HG03439 (cell line): ENCODE measurements at regions not wholly inside any gene's neighbourhood (a gene's known extent, or its start where the extent isn't known, plus 50 kb on each side); places are given as distances from the start of the nearest gene placed in this dataset.
A peak's percentile ranks its signal among the peaks of the same experiment; 100 is the strongest.
"Not testable (repeated sequence)": the region's sequence is repeated elsewhere in the genome, so short reads cannot be mapped to it uniquely, and the experiment has no call there.

Source experiments
- ATAC-seq: cut with Tn5 transposase; IDR thresholded peaks from one replicate; pipeline ENCODE4 v1.9.1; 2021; ENCODE audit warnings: mild to moderate bottlenecking, moderate library complexity; ENCODE audit not compliant: unreplicated experiment

DNA sequence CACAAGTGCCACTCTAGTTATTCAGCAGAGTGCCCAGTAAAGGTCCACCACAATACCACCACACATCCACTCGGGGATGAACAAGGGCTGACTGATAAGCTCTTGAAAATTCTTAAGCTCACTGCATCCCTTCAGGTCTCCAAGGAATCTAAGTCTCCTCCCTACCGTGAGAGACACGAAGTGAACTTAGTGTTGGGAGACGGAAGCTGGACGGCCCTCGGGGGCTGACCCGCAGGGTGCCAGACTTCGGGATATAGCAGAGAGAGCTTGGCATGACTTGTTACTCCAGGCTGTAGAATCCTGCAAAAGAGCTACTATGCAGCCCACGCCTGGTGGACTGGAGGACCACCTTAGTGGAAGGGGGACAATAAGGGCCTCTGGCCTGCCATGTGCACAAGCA, 75.1 kb downstream of the LYZL1 start:
- ATAC-seq: not testable (repeated sequence)

DNA sequence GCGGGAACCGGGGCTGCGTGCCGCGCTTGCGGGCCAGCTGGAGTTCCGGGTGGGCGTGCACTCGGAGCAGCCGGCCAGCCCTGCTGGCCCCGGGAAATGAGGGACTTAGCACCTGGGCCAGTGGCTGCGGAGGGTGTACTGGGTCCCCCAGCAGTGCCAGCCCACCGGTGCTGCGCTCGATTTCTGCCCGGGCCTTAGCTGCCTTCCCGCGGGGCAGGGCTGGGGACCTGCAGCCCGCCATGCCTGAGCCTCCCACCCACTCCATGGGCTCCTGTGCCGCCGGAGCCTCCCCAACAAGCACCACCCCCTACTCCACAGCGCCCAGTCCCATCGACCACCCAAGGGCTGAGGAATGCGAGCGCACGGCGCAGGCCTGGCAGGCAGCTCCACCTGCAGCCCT, 77.3 kb downstream of the LYZL1 start:
- ATAC-seq: not testable (repeated sequence)

DNA sequence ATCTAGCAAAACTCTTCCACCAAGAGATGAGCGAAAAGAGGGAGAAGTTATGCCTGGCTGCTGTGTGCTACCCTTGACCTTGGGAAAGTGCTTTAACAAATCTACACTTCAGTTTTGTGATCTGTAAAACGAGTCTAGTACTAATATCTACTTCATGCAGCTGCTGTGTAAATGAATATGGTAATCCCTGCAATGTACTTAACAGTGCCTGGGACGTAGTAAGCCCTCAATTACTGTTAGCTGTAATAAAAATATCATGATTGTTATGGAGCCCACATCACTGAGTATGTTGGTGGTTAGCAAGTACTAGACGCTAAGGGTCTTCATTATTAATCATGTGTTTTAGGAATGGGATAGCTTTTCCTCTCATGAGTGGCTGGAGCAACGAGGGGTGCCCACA, 80.5 kb downstream of the LYZL1 start:
- ATAC-seq: no peak

DNA sequence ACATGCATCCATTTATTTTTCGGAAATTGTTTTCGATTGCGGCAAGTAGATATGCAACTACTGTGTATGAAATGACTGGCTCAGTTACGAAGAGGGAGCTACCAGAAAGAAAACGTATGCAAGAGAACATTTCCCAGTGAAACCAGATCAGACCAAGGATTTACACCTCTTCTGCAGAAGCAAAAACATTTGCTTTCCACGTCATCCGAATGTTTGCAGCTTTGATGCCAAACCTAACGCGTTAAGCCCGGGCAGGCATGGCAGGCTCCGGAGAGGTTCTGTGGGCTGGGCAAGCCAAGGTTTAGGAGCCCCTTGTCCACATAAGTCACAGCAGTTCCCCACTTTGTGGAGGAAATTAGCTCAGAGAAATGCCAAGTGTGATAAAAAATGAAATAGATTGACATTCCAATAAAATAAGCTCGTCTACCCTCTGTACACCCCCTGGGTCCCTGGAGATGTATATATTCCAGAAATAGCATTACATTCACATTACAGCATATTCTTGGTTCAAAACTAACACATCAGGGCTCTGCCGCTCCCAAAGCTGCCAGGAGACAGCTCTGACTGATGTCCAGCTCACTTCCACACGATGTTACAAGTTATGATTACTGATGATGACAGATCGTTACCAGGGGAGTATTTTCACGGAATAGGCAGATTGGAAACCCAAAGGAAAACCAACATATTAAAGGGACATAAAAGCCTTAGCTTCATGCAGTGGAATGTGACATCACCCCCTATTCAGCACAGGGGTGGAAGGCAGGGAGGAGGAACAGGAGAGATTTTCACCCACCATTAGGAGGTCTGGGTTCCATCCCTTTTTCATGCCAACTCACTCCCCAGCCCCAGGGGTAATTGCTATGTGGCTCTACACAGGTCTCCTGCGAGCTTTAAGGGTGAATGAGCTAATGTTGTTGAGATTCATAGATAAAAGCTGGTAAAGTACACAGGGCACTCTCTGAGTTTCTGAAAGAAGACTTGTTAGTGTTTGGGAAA, 81.5 kb downstream of the LYZL1 start:
- ATAC-seq: no peak

DNA sequence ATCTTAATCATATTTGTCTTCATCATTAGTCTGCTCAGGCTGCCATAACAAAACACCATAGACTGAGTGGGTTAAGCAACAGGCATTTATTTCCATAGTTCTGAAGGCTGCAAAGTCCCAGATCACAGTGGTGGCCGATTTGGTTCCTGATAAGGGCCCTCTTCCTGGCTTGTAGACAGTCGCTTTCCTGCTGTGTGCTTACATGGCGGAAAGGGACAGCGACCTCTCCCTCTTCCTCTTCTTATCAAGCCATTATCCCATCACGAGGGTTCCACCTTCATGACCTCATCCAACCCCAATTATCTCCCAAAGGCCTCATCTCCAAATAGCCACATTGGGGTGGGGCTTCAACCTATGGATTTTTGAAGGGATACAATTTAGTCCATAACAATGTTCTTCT, 84.0 kb downstream of the LYZL1 start:
- ATAC-seq: no peak

DNA sequence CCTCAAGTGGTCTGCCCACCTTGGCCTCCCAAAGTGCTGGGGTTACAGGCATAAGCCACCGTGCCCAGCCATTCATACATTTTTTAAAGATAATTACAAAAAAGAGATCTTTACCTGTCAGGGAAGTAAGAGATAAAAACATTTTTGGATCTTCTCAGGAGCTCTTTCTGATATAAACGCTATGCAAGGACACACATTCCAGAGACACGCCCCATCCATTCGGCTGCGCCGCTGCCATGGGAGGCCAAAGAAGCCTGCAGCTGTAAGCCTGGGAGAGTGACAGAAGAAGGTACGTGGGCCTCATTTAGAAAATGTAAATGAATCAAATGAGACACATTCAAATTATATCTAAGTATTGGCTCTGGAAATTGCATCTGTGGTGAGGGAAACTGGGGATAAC, 85.3 kb downstream of the LYZL1 start:
- ATAC-seq: no peak

DNA sequence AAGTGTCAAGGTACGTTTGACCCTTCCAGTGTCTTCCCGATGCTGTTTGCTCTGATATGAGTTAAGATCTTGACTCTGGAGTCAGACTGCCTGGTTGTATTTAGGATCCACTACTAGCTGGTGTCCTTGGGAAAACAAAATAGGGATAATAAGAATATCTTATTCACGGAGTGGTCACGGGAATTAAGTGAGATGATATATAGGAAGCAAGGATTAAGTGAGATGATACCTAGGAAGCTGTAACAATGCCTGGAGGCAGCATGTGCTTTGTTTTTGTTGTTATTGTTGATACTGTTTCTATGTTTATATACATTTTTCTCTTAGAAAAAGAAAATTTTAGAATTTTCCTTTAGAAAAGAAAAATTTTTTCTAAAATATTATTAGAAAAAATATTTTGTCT, 87.0 kb downstream of the LYZL1 start:
- ATAC-seq: no peak

DNA sequence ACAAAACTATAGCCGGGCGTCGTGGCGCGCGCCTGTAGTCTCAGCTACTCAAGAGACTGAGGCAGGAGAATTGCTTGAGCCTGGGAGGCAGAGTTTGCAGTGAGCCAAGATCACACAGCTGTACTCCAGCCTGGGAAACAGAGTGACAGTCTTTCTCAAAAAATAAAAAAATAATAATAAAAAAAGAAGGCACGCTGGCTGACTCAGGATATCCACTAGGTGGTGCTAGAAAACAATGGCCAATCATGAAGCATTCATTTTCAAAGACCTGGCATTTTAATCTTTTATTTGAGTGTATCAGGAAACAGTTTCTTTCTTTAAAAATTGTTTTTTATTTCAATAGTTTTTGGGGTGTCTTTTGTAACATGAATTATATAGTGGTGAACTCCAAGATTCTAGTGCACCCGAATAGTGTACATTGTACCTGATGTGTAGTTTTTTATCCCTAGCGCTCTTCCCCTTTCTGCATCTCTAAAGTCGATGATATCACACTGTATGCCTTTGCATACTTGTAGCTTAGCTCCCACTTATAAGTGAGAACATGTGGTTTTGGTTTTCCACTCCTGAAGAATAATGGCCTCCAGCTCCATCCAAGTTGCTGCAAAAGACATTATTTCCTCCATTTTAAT, 88.6 kb downstream of the LYZL1 start:
- no peak for ATAC-seq

DNA sequence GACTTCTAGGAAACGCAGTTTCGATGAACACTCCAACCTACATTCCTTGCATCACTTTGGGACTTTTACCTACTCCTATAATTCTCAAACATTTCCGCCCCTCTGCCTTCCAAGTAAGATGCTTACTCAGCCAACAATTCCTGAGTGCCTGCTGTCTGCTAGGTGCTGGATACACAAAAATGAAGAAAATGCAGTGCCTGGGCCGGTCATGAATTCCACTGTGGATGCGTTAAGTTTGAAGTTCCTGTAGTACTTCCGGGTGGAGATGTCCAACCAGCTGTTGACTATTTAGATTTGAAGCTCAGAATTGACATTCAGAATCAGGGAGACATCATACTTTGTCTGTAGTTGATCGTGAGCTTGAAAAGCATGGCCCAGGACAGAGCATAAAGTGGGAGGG, 89.2 kb downstream of the LYZL1 start:
- ATAC-seq: no peak

DNA sequence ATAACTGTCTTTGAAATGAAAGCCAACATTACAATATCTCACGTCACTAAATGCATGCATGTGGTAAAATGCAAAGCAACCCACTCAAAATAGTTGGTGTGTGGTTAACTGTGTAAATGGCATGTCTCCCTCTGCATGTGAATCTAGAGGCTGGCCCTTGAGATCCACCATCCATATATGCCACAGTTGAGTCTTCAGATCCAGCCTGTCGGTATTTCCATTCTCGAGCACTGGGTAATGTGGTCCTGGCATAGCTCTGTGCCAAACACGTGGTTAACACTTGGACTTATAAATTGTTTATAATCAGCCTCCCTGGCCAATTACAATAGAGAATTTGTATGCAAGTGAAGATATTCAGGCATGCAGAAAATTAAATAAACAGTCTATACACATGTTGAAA, 90.3 kb downstream of the LYZL1 start:
- no peak for ATAC-seq

DNA sequence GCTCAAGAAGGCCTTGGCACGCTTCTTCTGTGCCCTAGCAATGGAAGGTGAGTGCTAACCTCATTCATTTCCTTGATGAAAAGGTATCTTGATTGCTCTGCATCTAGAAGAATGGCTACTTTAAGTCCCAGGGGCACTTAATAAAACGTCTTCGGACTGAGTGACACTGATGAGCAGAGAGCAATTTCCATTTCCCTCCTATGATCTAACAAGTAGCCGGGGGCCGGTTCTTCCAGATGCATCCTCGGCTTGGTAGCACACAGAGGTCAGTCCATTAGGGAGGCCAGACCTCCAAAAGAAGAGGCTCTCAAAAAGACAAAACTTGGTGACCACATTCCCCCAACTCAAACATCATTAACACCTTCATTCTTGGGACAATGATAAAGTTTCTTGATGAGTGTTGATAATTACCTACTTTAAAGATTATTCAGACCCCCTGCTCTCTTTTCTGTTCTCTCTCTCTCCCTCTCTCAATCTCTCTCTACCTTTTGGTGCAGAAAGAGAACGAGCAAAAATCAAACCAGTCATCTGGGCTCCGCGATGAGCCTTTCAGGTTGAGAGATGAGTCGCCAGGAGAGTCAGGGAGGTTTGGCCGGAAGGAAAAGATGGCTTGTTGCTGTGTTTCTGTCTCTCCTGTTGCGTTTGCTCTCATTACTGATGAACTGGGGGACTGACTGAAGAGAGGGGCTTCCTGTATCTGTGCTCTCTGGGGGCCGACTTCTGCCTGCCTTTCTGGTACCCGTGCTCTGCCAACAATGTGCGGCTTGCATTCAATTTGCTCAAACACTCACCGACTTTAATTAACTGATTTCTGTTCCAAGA, 91.1 kb downstream of the LYZL1 start:
- ATAC-seq: not testable (repeated sequence)

DNA sequence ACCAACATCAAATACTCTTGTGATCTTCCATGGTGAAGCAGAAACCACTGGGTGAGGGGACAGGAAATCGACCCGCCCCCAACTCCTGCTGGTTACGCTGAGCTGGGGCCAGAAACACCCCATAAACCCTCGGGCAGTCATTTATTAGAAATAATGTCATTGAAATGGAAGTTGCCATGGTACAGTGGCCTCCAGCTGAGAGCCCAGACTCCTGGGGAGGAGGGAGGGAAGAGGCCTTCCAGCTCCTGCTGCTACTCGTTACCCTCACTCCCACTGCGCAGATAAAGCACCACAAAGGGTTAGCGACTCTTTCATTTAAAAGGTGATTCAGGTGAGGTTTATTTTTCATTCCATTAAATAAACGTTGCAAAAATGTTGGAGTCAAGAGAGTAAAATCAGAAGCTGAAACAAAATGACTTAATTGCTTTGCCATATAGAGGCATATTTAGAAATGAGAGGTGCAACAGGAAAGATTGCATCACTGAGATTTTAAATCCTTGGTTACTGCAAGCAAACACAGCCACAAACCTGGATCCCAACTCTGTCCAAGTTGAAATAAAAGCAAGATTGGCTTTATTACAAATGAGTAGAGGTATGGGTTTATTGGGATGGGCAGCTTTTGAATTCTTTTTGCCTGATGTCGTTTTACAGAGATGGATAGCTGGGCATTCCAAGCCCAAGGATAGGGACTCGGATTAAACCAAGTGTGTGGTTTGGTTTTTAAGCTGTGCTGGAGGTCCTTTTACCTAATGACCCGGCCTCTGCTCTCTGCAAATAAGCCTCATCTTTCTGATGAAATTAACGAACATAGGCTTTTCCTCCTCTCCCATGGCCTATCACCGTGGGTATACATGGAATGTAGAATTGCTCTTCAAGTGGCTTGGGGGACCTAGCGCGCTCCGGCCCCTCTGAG, 92.0 kb downstream of the LYZL1 start:
- not testable (repeated sequence) for ATAC-seq

DNA sequence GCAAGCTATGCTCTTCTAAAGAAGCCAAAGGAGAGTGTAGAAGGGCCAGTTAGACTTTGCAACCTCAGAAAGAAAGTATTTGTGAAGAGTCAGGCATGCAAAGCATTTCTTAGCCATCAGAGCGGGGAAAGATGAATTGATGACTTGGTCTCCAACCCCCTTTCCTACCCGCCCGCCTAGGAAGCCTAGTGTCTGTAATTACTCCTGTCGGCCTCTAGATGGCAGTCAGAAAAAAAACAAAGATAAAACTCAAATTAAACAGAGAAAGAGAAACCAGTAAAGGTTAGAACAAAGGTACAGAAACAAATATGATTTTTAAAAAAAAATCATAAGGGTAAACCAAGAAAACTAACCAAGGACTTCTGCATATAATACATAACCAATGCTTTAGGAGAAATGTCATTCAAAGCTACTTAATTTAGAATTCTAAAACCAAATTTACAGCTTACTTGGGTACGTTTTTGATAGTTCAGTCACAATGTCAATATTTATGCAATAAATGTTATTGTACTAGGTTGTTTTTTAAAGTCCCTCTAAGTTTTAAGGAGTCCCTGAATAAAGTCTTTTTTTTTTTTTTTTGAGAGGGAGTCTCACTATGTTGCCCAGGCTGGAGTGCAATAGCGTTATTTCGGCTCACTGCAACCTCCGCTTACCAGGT, 97.6 kb downstream of the LYZL1 start:
- ATAC-seq: peak; percentile 70

DNA sequence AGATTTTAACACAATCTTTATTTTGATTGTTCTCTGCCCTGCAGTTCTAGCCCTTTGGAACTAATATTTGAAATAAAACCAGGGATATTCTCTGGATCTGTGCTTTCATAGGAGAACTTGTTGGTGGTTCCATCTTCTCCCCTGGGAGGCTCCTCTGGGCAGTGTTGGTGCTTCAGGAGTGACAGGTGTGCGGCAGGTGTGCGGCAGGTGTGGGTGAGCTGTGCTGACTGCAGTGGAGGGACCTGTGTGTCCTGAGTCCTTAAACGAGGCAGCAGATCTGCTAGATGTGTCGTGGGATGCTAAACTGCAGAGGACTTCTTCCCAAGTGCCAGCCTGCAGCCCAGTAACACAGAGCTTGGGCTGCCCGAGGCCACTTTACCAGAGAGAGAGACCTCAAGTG, 98.4 kb downstream of the LYZL1 start:
- ATAC-seq: no peak

DNA sequence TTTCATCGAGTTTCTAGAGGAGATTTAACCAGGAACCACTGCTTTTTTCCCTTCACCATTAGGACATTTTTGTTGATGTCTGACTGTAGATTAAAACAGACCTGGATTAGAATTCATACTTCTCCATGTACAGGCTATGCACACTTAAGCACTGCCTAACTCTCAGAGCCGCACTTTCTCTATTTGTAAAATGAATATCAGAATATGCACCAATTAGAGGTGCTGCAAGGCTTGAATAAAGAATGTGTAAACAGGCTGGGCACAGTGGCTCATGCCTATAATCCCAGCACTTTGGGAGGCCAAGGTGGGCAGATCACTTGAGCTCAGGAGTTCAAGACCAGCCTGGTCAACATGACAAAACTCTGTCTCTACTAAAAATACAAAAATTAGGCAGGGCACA, 99.2 kb downstream of the LYZL1 start:
- ATAC-seq: not testable (repeated sequence)

DNA sequence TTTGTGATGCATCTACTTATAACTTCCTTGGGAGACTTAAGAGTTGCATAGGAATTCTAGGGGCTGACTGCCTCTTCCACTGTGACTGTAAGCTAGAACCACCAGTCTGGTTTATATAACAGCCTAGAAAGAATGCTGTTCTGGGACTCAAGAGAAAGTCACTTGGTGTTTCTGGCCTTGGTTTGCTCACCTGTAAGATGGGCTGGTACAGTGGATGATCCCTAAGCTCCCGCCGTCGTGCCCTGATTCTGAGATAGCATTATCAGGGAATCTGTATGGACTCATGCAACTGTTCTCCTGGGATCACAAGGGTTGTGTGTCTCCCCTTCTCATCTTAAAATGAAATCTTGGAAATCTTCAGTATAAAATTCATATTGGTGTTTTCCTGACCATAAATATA, 100.6 kb downstream of the LYZL1 start:
- ATAC-seq: no peak

DNA sequence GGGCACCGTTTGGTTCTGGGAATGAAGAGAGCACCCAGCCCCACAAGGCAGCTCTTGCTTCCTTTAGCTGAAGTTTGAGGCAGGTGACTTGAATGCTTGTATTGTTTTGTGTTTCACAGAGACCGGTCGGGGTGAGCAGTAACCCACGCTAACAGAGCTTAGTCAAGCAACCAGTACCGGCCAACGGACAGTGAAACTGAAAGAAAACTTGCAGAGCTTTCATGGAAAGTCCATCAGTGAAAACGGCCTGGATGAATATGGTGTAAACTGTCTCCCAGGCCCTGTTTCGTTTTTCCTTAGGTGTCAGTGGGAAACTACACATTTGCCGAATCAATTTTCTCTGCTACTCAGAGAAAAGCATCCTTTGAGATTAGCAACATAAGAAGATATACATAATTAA, 101.1 kb downstream of the LYZL1 start:
- ATAC-seq: no peak

DNA sequence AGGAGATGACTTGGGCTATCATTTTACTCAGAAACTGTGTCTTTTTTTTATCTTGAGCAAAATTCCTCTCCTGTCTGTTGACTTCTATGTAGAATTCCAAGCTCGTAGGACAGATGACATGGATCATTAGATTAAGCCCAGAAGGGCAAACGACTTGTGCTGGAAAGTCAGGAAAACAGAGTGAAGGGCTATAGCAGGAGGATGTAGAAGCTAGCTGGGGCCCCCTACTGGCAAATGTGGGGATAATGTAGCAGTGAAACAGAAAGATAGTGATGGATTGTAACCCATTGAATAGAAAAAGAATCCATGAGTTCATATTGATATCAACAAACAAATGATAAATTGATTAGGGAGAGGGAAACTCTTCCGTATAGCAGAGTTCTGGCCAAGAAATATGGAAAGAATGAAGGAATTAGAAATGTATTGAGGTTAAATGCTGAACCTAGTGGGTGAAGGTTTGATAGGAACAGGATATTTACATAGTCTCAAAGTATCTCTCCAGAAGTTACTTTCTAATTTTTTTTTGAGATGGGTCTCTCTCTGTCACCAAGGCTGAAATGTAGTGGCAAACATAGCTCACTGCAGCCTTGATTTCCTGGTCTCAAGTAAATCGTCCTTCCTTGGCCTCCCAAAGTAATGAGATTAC, 103.6 kb downstream of the LYZL1 start:
- ATAC-seq: no peak

DNA sequence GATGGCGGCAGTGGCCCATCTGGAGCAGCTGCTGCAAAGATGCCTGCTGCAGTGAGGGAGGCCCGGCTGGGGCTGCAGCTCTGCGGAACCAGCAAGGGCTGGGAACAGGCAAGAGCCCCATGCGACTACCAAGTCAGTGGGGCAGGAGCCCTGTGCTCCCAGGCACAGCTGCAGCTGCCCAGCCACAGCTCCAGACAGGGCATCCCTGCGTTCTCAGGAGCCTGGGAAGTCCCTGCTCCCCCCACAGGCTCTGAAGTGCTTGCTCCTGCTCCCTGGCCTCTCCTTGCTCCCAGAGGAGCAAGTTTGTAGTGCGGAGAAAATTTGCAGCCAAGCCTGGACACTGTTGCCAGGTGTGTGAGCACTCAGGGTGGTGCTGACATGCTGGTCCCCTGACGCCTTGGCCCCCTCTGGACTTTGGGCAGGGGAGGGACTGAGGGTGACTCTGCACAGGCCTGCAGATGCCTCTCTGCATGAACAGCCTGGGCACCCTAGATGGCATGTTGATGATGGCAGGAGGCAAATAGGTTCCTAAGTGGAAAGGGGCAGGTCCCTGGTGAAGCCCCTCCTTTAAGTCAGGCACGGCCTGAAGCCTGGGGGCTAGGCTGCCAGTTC, 105.6 kb downstream of the LYZL1 start:
- ATAC-seq: no peak
